GM19395 (cell line): ENCODE measurements at regions not wholly inside any gene's neighbourhood (a gene's known extent, or its start where the extent isn't known, plus 50 kb on each side); places are given as distances from the start of the nearest gene placed in this dataset.

Experiments
- ATAC-seq: cut with Tn5 transposase; IDR thresholded peaks from one replicate; pipeline ENCODE4 v1.9.1; 2021; ENCODE audit warnings: mild to moderate bottlenecking, moderate library complexity; ENCODE audit not compliant: unreplicated experiment

DNA sequence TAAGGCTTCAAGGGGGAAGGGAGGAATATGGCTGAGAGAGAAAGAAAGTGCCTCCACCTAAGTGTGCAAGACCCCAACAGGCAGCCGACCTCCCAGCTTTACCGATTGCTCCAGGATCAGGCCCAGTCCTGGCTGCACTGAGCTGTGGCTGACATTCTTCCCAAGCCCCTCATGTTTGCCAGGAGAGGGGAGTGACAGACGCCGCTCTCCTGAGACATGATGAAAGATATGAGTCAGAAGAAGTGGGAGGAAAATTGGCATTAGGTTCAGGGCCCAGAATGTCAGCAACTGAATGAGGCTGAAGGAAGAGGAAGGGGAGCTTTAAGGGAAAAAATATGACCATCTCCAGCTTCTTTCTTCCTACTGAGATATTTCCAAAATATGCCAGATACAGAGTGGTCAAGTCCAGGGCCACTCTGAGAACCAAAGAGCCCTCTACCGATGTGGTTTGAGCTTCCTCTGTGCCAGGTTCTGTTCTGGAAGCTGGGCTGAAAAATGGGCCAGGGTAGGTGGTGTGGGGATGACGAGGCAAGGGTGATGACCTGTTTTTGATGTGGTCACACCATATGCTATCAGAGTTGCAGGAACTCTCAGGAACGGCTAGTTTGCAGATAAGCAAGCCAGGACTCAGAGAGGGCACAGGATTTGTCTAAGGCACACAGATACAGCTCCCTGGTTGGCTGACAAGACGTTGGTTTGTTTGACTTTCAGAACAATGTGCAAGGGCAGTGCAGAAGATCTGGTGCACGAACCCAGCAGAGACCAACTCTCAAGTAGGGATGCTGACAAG is 176.7 kb downstream of the SOX9 start:
- ATAC-seq, result no peak

DNA sequence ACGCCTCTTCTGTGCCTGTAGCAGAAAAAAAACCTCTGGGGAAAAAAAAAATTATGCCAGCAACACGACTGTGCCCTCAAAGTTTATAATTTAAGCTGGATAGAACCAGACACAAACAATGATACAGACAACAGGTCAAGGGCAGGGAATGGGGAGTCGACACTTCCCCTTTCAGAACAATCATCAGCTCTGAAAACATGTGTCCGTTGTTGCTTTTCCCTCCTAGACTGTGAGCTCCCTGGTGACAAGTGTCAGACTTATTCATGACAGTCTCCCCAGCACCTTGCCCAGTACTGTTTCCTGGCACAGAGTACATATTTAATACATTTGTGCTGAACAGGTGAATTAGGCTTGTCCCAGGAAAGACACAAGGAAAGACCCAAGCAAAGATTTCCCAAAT is 178.3 kb downstream of the SOX9 start:
- ATAC-seq, result no peak

DNA sequence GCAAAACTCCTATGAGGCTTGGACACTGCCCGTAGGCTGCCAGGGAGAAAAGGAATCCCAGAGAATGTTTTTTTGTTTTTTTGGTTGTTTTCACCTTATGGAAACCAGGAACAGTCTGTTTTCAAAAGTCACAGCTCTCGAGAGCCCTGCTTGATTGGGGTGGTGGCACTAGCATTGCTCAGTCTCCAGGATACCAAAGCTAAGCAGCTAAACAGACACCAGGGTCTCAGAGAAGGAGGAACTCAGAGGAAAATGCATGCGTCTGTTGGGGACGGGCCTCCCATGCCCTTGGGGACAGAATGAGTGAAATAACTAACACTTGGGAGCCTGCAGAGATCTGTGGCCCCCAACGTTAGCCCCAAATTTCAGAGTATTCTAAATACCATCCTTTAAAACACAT is 178.8 kb downstream of the SOX9 start:
- no peak for ATAC-seq

GRCh38 chr17:72301887-72302286 is 181.1 kb downstream of the SOX9 start:
- ATAC-seq, result no peak

- no peak for ATAC-seq
These were observed 181.9 kb downstream of the SOX9 start for GRCh38 chr17:72302735-72303134.

GRCh38 chr17:72303787-72304733 is 183.2 kb downstream of the SOX9 start:
- no peak for ATAC-seq

DNA sequence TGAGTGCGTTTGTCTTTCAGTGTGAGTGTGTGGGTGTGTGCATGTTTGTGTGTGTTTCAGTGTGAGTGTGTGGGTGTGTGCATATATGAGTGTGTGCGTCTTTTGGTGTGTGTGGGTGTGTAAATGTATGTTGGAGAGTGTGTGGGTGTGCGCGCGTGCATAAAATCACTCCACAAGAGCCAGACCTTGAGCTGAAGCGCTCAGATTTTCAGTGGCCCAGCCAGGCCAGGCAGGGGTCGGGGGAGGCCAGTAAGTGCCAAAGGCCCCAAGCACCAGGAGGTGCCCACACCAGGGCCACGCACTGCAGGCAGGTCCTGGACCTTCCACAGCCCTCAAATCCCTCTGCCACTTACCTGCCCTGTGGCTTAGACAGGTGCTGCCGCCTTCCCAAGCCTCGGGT is 184.0 kb downstream of the SOX9 start:
- ATAC-seq, result no peak

GRCh38 chr17:72305472-72305871 is 184.7 kb downstream of the SOX9 start:
- ATAC-seq, result no peak

- no peak for ATAC-seq
These were observed 185.2 kb downstream of the SOX9 start for GRCh38 chr17:72306037-72306436.

DNA sequence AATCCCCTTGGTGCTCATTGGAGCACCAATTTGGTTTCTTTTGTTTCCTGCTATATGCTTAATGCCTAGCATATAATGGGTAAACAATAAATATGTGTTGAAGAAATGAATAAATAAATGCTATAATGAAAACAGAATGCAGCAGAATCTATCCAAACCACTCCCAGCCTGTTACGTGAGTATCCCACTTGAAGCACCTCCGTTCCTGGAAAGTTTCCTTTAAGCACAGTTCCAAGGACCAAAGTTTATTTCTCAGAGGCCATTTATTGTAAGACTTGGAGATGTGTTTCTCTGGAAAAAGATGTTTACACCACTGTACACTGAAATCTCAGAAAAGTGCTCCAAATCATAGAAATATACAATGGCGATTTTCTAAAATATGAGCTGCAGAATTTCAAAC is 187.0 kb downstream of the SOX9 start:
- ATAC-seq, result no peak

DNA sequence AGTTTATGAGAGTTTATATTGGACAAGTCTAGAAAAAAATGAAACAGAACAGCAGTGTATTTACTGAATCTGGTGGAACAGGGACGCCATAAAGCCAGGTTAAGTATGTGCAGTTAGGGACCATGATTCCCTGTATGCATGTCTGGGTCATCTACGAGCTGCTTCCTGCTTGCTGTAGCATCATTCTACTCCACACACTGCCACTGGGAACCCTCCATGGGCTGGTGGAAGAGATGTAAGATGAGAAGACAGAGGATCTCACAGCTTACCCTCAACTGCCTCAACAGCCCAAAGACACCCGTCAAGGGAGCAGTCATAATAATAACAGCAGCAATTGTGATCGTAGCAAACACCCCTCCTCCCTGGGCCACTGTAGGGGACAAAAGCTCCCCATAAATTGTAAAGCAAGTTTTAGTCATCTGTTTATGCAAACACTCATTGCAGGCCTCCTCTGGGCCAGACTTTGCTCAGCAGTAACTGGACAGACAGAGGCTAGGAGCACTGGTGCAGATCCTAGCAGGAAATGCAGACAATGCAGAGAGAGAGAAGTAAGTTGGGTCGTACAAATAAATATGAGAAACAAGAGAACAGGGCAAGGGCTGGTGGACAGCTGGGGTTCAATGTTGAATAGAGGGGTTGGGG is 188.0 kb downstream of the SOX9 start:
- ATAC-seq, result no peak

GRCh38 chr17:72311004-72311403 is 190.2 kb downstream of the SOX9 start:
- no peak for ATAC-seq

DNA sequence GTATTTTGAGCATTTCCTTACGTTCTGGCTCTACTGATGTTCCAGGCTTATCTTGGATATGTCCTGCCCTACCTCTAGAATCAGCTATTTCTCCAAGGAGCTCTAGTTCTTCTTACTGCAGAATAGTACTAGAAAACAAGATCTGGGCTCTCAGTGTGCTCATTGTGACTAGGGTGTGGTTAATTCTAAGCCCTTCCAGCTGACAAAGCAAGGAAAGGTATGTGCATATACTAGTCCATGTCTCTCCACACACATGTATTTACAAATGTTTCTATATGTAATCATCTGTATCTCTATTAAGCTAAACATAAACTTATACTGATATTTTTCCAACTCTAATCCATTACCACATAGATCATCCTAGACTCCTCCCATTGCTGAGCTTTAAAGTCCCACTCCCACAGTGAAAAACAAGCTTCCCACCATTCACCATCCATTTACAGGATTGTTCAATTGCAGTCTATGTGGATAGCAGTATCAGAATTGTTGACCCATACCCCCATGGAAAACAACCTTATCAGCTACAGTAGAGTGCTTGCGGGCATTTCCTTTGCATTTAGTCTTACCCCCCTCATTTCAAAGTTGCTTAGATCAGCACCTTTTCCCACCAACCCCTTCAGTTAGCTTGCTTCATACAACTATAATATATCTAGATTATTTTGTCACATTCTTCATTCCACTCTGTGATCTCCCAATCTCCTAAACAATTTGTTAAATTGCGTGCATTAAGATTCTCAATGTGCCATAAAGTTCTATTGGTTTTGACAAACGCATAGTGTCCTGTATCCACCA is 194.5 kb downstream of the SOX9 start:
- ATAC-seq, result no peak

GRCh38 chr17:72318131-72318530 is 197.3 kb downstream of the SOX9 start:
- ATAC-seq, result peak; percentile 20

DNA sequence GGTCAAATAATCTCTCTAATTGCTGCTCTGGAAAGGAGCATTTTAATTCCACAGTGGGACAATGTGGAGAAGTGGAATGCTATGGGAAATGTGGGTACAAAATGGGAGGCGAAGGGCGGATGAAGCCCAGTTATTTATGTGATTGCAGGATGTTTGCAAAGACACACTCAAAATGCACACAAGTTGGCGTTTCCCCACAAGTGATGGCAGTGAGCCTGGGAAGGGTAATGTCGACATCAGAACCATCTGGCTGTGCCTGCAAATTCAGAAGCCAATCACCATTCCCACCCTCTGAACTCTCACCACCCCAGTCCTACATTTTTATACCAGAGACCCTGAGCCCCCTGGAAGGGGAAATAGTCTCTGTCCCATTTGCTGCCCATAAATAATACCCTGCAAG is 201.1 kb downstream of the SOX9 start:
- ATAC-seq, result no peak

GRCh38 chr17:72332367-72332766 is 211.5 kb downstream of the SOX9 start:
- peak; percentile 88 for ATAC-seq

- ATAC-seq, result no peak
These were observed 212.8 kb downstream of the SOX9 start for GRCh38 chr17:72333570-72333969.

- ATAC-seq, result no peak
These were observed 213.4 kb downstream of the SOX9 start for GRCh38 chr17:72334205-72334604.

DNA sequence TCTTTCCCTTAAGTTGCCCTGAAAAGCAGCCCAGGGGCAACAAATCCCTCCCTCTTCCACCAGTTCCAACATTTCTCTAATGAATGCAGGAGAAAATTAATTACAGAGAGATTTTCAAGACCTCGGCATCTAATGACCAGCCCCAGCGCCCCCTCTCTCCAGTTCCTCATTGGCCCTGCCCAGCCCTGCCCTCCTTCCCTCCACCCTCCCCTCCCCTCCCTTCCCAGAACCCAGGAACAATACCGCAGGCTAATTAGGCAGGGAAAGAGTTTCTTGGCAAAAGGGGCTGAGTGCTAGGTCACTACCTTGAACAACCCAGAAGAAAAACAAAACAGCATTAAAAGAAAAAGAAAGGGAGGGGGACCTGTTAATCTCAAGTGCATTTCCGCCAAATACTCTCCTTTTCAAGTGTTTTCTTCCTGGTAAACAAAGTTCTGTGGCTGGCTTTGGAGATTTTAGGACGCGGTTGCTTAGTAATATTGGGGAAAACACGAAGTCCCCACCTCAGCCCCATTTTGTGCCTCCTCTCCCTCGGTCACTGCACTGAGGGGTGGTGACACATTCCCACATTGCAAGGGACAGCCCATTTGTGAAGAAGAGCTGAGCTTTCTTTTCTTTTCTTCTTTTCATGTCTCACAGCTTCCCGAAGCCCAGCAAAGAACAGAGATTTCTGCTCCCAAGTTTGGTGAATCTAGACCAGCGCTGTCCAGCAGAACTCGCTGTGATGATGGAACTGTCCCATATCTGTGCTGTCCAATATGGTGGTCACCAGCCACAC is 215.4 kb downstream of the SOX9 start:
- no peak for ATAC-seq

DNA sequence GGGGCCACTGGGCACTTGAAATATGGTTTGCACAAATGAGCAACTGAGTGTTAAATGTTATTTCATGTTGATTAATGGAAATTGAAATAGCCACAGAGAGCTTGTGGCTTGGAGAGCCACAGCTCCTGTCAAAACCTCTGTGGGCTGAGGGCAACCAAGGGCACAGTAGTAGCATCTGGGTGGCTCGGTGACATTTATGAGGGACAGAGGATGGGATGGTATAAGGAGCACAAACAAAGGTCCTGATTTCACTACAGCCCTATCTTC is 215.9 kb downstream of the SOX9 start:
- no peak for ATAC-seq
